Activated CD4-positive, CD25-positive, alpha-beta regulatory T cell treated with anti-CD3 and anti-CD28 coated beads, Interleukin-2, amount 50 U/mL, for 24 hours (primary cell): ENCODE measurements at regions not wholly inside any gene's neighbourhood (a gene's known extent, or its start where the extent isn't known, plus 50 kb on each side); places are given as distances from the start of the nearest gene placed in this dataset.
"Not testable (repeated sequence)": the region's sequence is repeated elsewhere in the genome, so short reads cannot be mapped to it uniquely, and the experiment has no call there.

Source experiments
- ATAC-seq, 2 donors: fragments of 150-1000 bp; cut with Tn5 transposase; one replicate each; pipeline ENCODE4 v1.10.0; 2021; ENCODE audit warnings: mild to moderate bottlenecking in 1 of 2, moderate library complexity in 1 of 2

GRCh38 chr5:21482522-21482921, 1370.6 kb downstream of the CDH12 start:
- ATAC-seq = not testable (repeated sequence)

GRCh38 chr5:21481320-21482270, 1371.5 kb downstream of the CDH12 start:
- not testable (repeated sequence) for ATAC-seq

- not testable (repeated sequence) for ATAC-seq
Observed at GRCh38 chr5:21480054-21480453, 1373.1 kb downstream of the CDH12 start.

- ATAC-seq = not testable (repeated sequence)
Observed at GRCh38 chr5:21473981-21474380, 1379.2 kb downstream of the CDH12 start.

GRCh38 chr5:21473436-21473835, 1379.7 kb downstream of the CDH12 start:
- ATAC-seq = not testable (repeated sequence)

- not testable (repeated sequence) for ATAC-seq
Observed at GRCh38 chr5:21471691-21472090, 1381.5 kb downstream of the CDH12 start.

- not testable (repeated sequence) for ATAC-seq
Observed at GRCh38 chr5:21469523-21470101, 1383.5 kb downstream of the CDH12 start.

GRCh38 chr5:21467544-21467943, 1385.6 kb downstream of the CDH12 start:
- ATAC-seq = not testable (repeated sequence)

- ATAC-seq = peak in 1 of 2 donors; percentile 15
Observed at GRCh38 chr5:21459744-21460073, 1393.4 kb downstream of the CDH12 start.

GRCh38 chr5:21452449-21452848, 1400.7 kb downstream of the CDH12 start:
- no peak for ATAC-seq

GRCh38 chr5:21432646-21433045, 1420.5 kb downstream of the CDH12 start:
- ATAC-seq = no peak

GRCh38 chr5:21424907-21425306, 1428.2 kb downstream of the CDH12 start:
- ATAC-seq = no peak

- no peak for ATAC-seq
Observed at GRCh38 chr5:21419383-21419782, 1431.4 kb upstream of the CDH18 start.

- not testable (repeated sequence) for ATAC-seq
Observed at GRCh38 chr5:21402089-21402488, 1414.1 kb upstream of the CDH18 start.

GRCh38 chr5:21398511-21398910, 1410.5 kb upstream of the CDH18 start:
- no peak for ATAC-seq

- no peak for ATAC-seq
Observed at GRCh38 chr5:21397693-21398092, 1409.7 kb upstream of the CDH18 start.

- ATAC-seq = no peak
Observed at GRCh38 chr5:21391506-21391905, 1403.5 kb upstream of the CDH18 start.

- not testable (repeated sequence) for ATAC-seq
Observed at GRCh38 chr5:21360754-21361153, 1372.8 kb upstream of the CDH18 start.

- not testable (repeated sequence) for ATAC-seq
Observed at GRCh38 chr5:21341948-21342261, 1353.9 kb upstream of the CDH18 start.

- not testable (repeated sequence) for ATAC-seq
Observed at GRCh38 chr5:21341203-21341947, 1353.4 kb upstream of the CDH18 start.

GRCh38 chr5:21340233-21340632, 1352.2 kb upstream of the CDH18 start:
- not testable (repeated sequence) for ATAC-seq

GRCh38 chr5:21336478-21336877, 1348.5 kb upstream of the CDH18 start:
- not testable (repeated sequence) for ATAC-seq

GRCh38 chr5:21315376-21315775, 1327.4 kb upstream of the CDH18 start:
- not testable (repeated sequence) for ATAC-seq
